Hepatocyte (in vitro differentiated cells): ENCODE measurements at regions not wholly inside any gene's neighbourhood (a gene's known extent, or its start where the extent isn't known, plus 50 kb on each side); places are given as distances from the start of the nearest gene placed in this dataset.

Experiments
- CTCF ChIP-seq: fragments of 200-600 bp; sonication (generic); IDR thresholded peaks from 2 replicates; pipeline ENCODE4 v1.5.1; 2016; ENCODE audit warnings: antibody characterized with exemption, mild to moderate bottlenecking; ENCODE audit not compliant: poor library complexity
- EZH2 ChIP-seq: fragments of 200-600 bp; sonication (generic); IDR thresholded peaks from 2 replicates; pipeline ENCODE4 v1.6.1; 2016; ENCODE audit warnings: antibody characterized with exemption, mild to moderate bottlenecking, borderline replicate concordance

- TF ChIP-seq CTCF = no peak
- TF ChIP-seq EZH2 = no peak
Measured at GRCh38 chr7:132647311-132647710, 71.0 kb upstream of the PLXNA4 start.
